ENCODE measurements at regions not wholly inside any gene's neighbourhood (a gene's known extent, or its start where the extent isn't known, plus 50 kb on each side); places are given as distances from the start of the nearest gene placed in this dataset.

DNA sequence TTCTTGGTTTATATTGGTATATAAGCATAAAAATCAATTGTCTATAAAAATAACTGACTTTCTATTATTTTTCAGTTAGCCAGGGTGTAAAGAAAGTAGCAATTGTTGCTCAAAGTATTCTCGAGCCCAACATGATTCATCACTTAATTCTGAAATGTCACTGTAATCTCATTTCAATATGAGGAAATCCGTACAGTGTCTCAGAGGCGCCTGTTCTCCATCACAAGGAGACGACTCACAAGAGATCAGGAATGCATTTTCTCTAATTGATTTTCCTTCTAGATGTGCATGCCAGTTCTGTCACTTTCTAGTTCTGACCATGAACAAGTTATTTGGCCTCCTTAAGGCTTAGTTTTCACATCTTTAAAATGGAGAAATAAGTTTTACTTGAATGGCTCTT, 753.1 kb downstream of the MAFB start:
- TF ChIP-seq, protein P1, sequence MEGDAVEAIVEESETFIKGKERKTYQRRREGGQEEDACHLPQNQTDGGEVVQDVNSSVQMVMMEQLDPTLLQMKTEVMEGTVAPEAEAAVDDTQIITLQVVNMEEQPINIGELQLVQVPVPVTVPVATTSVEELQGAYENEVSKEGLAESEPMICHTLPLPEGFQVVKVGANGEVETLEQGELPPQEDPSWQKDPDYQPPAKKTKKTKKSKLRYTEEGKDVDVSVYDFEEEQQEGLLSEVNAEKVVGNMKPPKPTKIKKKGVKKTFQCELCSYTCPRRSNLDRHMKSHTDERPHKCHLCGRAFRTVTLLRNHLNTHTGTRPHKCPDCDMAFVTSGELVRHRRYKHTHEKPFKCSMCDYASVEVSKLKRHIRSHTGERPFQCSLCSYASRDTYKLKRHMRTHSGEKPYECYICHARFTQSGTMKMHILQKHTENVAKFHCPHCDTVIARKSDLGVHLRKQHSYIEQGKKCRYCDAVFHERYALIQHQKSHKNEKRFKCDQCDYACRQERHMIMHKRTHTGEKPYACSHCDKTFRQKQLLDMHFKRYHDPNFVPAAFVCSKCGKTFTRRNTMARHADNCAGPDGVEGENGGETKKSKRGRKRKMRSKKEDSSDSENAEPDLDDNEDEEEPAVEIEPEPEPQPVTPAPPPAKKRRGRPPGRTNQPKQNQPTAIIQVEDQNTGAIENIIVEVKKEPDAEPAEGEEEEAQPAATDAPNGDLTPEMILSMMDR (IDR thresholded peaks at IDR 0.05), result no peak
- TF ChIP-seq POLR2A (IDR thresholded peaks at IDR 0.05) (no peak), POLR2AphosphoS5 (IDR thresholded peaks at IDR 0.05; ENCODE audit: insufficient read depth in 1 of 2, low read depth in 1 of 2) (no peak)
